HG02840 (cell line): ENCODE measurements at regions not wholly inside any gene's neighbourhood (a gene's known extent, or its start where the extent isn't known, plus 50 kb on each side); places are given as distances from the start of the nearest gene placed in this dataset.

ENCODE experiments used
- ATAC-seq: cut with Tn5 transposase; IDR thresholded peaks from one replicate; pipeline ENCODE4 v1.9.1; 2021; ENCODE audit warnings: mild to moderate bottlenecking, moderate library complexity, moderate number of reproducible peaks; ENCODE audit not compliant: unreplicated experiment, low FRiP score

GRCh38 chr5:56692359-56693219 is 122.8 kb upstream of the MAP3K1 start:
- no peak for ATAC-seq

- ATAC-seq = no peak
These were observed 126.9 kb upstream of the MAP3K1 start for GRCh38 chr5:56688402-56688801.

GRCh38 chr5:56686337-56687195 is 128.8 kb upstream of the MAP3K1 start:
- ATAC-seq = peak; percentile 59

GRCh38 chr5:56685503-56686217 is 129.7 kb upstream of the MAP3K1 start:
- no peak for ATAC-seq

GRCh38 chr5:56684159-56684558 is 131.2 kb upstream of the MAP3K1 start:
- ATAC-seq = no peak

GRCh38 chr5:56683733-56684132 is 131.6 kb upstream of the MAP3K1 start:
- ATAC-seq = no peak

- no peak for ATAC-seq
These were observed 132.1 kb upstream of the MAP3K1 start for GRCh38 chr5:56683281-56683680.

GRCh38 chr5:56681346-56681745 is 134.0 kb upstream of the MAP3K1 start:
- no peak for ATAC-seq

GRCh38 chr5:56680731-56681130 is 134.6 kb upstream of the MAP3K1 start:
- ATAC-seq = no peak

GRCh38 chr5:56677690-56678305 is 137.6 kb upstream of the MAP3K1 start:
- no peak for ATAC-seq

GRCh38 chr5:56676091-56676768 is 139.1 kb upstream of the MAP3K1 start:
- no peak for ATAC-seq

GRCh38 chr5:56674441-56674840 is 140.9 kb upstream of the MAP3K1 start:
- no peak for ATAC-seq

GRCh38 chr5:56673171-56673570 is 142.2 kb upstream of the MAP3K1 start:
- no peak for ATAC-seq

- no peak for ATAC-seq
These were observed 143.8 kb upstream of the MAP3K1 start for GRCh38 chr5:56671571-56671970.

GRCh38 chr5:56670916-56671315 is 144.4 kb upstream of the MAP3K1 start:
- no peak for ATAC-seq

GRCh38 chr5:56669534-56670483 is 145.5 kb upstream of the MAP3K1 start:
- ATAC-seq = peak; percentile 99

GRCh38 chr5:56668996-56669395 is 146.4 kb upstream of the MAP3K1 start:
- ATAC-seq = no peak

GRCh38 chr5:56667692-56668091 is 147.7 kb upstream of the MAP3K1 start:
- no peak for ATAC-seq

- ATAC-seq = no peak
These were observed 148.4 kb upstream of the MAP3K1 start for GRCh38 chr5:56666901-56667300.
